ENCODE measurements at regions not wholly inside any gene's neighbourhood (a gene's known extent, or its start where the extent isn't known, plus 50 kb on each side); places are given as distances from the start of the nearest gene placed in this dataset.

DNA sequence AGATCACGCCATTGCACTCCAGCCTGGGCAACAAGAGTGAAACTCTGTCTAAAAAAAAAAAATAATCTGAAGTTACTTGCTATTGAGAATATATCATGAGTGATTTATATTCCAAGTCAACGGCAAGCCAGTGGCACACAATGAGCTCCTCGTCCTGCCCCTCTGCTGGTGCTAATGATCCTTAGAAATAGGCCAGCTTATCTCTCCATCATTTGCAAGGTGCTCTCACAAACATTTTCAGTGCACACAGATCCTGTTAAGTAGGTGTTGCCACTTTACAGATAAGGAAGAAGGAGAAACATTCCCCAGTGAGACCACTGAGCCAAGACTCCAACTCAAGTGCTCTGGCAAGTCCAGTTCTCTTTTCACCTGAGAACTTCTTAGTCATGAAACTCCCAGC lies 91.3 kb upstream of the GPR45 start:
- no peak for DNase-seq (ENCODE audit: low read depth in 2 of 2)

GRCh38 chr2:105154119-105154818 lies 87.3 kb upstream of the GPR45 start:
- no peak for DNase-seq (ENCODE audit: low read depth in 2 of 2)

DNA sequence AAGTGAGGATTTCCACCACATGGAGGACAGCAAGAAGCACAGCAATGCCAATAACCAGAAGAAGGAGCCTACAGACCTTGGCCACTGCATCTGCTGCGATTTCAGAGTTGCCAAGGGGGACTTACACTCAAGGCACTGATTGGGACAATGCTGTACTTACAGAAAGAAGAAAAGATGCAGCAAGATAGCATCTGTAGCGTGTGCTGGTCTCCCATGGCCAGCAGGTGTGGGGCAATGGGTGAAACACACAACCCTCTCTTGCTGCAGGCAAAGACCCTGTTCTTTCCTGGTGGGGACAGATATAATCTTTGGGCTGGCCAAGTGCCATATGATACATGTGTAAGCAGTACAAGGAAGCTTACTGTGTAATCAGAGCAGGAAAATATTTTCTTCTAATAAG lies 85.4 kb upstream of the GPR45 start:
- DNase-seq (ENCODE audit: low read depth in 2 of 2), result no peak

- DNase-seq (ENCODE audit: low read depth in 2 of 2), result no peak
Observed at GRCh38 chr2:105158002-105158401, 83.5 kb upstream of the GPR45 start.

- DNase-seq (ENCODE audit: low read depth in 2 of 2), result no peak
Observed at GRCh38 chr2:105166688-105167087, 74.9 kb upstream of the GPR45 start.

- DNase-seq (ENCODE audit: low read depth in 2 of 2), result no peak
Observed at GRCh38 chr2:105168543-105168942, 73.0 kb upstream of the GPR45 start.

GRCh38 chr2:105175231-105175630 lies 66.3 kb upstream of the GPR45 start:
- DNase-seq (ENCODE audit: low read depth in 2 of 2), result no peak

DNA sequence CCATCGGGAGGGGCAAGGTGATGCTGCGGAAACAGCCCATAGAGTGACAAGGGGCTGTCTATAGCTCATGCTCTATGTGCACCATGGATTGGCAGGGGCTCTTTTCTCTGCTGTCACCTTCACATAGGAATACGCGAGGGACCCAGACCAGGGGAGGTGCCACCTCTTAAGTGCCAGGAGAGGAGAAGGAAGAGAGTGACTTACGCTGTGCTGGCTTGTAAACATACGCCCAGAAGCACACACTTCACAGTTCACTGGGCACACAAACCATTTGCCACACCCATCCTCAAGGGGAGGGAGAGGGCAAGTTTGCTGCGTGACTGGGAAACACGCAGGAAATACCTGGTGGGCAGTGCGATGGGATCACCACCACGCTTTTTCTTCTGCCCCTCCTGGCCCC lies 65.1 kb upstream of the GPR45 start:
- DNase-seq (ENCODE audit: low read depth in 2 of 2), result no peak

GRCh38 chr2:105177008-105177407 lies 64.5 kb upstream of the GPR45 start:
- no peak for DNase-seq (ENCODE audit: low read depth in 2 of 2)

- no peak for DNase-seq (ENCODE audit: low read depth in 2 of 2)
Observed at GRCh38 chr2:105177536-105178254, 63.8 kb upstream of the GPR45 start.

GRCh38 chr2:105179469-105180372 lies 61.8 kb upstream of the GPR45 start:
- peak; percentile 79 to 82 for DNase-seq (ENCODE audit: low read depth in 2 of 2)

- DNase-seq (ENCODE audit: low read depth in 2 of 2), result no peak
Observed at GRCh38 chr2:105180491-105180972, 61.0 kb upstream of the GPR45 start.

GRCh38 chr2:105181282-105181681 lies 60.3 kb upstream of the GPR45 start:
- DNase-seq (ENCODE audit: low read depth in 2 of 2), result peak in 1 of 2 donors; percentile 6

GRCh38 chr2:105183555-105184323 lies 57.8 kb upstream of the GPR45 start:
- DNase-seq (ENCODE audit: low read depth in 2 of 2), result no peak

GRCh38 chr2:105184420-105184819 lies 57.1 kb upstream of the GPR45 start:
- DNase-seq (ENCODE audit: low read depth in 2 of 2), result no peak

GRCh38 chr2:105186967-105187498 lies 54.5 kb upstream of the GPR45 start:
- no peak for DNase-seq (ENCODE audit: low read depth in 2 of 2)

- DNase-seq (ENCODE audit: low read depth in 2 of 2), result no peak
Observed at GRCh38 chr2:105187531-105187930, 54.0 kb upstream of the GPR45 start.

GRCh38 chr2:105188343-105188742 lies 53.2 kb upstream of the GPR45 start:
- DNase-seq (ENCODE audit: low read depth in 2 of 2), result no peak
